ENCODE measurements at regions not wholly inside any gene's neighbourhood (a gene's known extent, or its start where the extent isn't known, plus 50 kb on each side); places are given as distances from the start of the nearest gene placed in this dataset.
A peak's percentile ranks its signal among the peaks of the same experiment; 100 is the strongest.

DNA sequence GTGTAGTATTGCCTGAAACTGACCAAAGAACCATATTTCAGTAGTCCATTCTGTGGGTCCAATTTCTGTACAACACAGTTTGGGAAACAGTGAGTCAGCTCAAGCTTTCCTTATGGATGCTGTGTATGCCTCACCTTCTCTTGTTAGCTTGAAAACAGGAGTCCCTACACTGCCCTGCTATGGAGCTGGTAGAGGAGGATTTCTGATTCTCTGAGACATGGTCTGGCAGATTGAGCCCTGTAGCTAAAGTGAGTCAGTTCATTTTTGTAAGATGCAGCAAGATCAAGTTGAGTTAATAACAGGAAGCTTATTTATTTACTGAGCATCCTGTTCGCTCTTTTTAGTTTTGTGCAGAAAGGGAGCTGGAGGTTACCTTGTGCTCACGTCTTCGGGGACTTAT, 424.1 kb upstream of the RBMS3 start:
- intact Hi-C loops (cut with DNase I), result no loop called here
- no peak for DNase-seq

DNA sequence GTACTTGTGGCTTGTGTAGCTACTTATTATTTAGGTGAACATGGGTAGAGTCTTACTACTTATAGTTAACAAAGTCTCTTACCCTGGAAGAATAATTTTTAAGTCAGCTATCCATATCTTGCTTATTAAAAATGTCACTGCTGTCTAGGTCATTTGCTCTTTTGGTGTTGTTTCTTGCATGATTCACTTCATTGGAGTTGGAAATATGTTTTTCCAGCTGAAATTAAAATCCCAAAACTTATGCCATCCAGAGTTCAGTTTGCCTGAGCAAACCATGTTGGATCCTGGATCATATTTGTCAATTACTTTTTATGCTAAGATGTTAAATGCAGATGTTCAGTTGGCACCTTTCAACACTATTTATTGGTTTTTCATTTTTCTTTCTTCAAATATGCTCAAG, 421.0 kb upstream of the RBMS3 start:
- intact Hi-C loops (cut with DNase I), result no loop called here

DNA sequence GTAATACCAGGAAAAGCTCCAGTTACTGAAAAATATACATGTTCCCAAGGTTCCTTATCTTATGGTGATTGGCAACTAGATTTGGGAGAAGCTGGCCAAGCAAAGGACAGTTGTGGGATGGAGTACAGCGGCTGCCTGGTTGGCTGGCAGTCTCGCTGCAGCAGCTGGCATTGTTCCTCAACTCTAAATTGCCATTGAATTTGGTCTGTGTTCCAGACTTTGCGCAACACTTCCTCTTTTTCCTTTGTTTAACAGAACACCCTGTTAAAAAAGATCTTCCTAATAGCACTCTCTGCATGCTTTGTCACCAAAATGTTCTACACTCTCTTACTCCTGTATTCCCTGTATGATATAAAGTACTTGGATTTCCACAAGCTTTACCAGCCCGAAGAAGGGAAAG, 420.6 kb upstream of the RBMS3 start:
- intact Hi-C loops (cut with DNase I), result no loop called here

More for the DNA sequence above, 421.0 kb upstream of the RBMS3 start:
- DNase-seq, result no peak

DNA sequence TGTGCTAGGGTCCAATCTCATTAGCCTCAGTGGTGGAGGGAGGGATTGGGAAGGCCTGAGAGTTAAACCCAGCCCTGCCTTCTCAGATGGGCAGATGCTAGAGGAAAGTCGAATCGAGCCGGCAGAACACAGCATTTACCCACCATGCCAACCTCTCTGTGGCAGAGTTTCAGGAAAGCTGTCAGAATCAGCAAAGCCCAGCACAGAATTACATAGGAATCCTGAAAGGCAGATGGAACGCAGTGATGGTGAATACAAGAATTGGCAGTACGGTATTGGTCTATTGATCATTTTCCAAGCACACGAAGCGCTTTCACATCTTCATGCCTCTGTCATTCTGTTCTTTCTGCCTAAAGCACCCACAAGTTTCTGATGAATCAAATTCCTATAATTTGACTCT, 417.7 kb upstream of the RBMS3 start:
- no peak for DNase-seq
- intact Hi-C loops (cut with DNase I), result no loop called here

More for the DNA sequence above, 420.6 kb upstream of the RBMS3 start:
- peak in 22 of 42 donors; percentile 4 to 65 (median 24) for DNase-seq

DNA sequence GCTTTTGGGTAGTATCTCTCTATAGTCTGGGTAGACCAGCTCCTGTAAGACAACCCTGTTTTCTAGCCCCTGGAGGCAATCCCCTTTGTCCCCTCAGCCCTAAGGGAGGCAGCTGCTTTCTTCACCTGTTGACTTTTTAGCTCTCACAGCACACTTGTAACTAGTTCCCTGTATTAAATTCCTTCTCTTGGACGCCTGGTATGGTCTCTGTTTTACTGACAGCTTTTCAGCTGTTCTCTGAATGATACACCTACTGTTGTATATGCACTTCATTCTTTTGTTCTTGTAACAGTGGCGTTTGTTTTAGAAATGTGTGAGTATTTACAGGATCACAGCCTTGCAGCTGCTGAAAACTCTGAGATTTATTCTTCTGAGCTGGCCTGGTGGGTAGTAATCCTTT, 413.0 kb upstream of the RBMS3 start:
- intact Hi-C loops (cut with DNase I), result no loop called here
- DNase-seq, result no peak

DNA sequence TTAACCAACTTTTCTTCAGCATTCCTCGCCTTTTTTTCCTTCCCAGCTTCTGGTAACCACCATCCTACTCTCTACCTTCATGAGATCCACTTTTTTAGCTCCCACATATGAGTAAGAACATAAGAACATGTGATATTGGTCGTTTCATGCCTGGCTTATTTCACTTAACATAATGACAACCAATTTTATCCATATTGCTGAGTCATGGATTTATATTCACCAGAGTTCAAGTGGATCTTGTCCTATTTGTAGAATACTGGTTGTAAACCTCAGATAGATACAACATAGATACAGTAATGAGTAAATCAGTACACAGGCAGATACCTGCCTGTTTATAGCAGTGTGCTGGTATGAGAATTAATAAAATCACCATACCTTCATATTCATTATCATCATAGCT, 412.0 kb upstream of the RBMS3 start:
- intact Hi-C loops (cut with DNase I), result no loop called here

DNA sequence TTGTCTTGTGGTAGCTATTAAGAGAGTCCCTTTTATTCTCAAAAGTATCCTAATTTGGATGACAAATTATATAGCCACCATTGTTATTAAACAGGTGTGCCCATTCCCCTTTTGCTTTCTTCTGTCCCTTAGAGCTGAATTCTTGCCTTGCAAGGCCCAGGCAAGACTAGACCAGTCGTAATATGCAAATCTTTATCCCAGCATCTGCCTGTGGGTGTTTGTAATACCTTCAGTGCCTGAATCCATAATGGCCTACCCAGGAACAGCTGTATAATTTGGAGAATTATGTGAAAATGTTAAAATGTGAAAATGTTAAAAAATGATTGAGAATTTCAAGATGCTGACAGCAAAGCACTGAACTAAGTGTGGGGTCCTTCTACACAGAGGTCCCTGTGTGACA, 403.0 kb upstream of the RBMS3 start:
- intact Hi-C loops (cut with DNase I), result no loop called here
- no peak for DNase-seq

More for the DNA sequence above, 412.0 kb upstream of the RBMS3 start:
- no peak for DNase-seq

DNA sequence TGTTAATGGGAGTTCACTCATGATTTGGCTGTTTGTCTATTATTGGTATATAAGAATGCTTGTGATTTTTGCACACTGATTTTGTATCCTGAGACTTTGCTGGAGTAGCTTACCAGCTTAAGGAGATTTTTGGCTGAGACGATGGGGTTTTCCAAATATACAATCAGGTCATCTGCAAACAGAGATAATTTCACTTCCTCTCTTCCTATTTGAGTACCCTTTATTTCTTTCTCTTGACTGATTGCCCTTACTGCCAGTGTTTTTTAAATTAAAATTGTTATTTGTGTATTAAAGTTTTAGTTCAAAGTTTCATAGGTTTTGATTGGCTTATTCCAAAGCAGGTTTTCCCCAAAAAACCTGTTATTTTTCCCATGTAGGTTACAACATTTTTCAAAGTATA, 390.5 kb upstream of the RBMS3 start:
- intact Hi-C loops (cut with DNase I), result no loop called here
- no peak for DNase-seq

DNA sequence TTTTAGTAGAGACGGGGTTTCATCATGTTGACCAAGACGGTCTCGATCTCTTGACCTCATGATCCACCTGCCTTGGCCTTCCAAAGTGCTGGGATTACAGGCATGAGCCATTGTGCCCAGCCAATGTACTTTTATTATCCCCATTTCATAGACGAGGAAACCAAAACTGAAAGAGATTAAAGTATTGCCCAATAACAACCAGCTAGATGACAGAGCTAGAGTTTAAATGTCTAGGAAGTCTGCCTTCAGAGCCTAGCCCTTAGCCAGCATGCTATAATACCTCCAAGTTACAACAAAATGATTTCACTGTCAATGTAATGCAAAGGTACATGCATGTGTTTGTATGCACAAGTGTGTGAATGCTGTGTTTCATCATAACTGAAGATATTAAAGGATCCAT, 389.4 kb upstream of the RBMS3 start:
- intact Hi-C loops (cut with DNase I), result no loop called here
- no peak for DNase-seq

DNA sequence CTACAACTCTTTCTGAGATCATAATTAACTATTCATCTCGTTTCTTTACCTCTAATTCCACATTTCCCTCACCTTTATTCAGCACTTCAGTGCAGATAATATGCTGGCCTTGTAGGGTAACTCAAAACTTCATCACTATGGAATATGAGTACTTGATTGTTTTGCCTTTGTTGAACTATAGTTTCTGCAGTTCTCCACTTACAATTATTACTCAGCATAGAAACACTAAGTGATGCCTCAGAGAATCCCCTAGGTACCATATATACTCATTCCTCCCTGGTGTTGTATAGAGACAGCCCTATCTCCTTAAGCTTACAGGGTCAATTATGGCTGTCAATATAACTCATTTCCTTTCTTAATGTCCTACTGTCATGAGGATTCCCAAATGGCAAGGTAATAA, 380.6 kb upstream of the RBMS3 start:
- intact Hi-C loops (cut with DNase I), result no loop called here
- no peak for DNase-seq

DNA sequence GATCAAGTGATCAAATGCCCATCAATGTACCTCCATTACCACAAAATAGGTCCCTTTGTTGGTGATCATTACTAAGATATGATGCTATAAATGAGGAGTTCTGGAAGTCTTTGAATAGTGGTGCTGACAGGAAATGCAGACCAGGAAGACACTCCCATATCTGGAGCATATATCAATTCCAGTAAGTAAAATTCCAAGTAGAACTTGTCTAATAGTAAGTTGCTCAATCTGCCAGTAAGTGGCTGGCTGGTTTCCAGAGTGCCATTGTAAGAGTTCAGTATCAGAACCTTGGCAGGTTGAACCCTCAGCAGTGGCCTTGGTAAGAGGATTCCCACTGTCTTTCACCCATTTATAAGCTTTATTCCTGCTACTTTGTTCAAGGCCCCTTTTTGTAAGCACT, 379.9 kb upstream of the RBMS3 start:
- peak in 4 of 42 donors; percentile 14 to 47 (median 32) for DNase-seq
- intact Hi-C loops (cut with DNase I), result no loop called here

DNA sequence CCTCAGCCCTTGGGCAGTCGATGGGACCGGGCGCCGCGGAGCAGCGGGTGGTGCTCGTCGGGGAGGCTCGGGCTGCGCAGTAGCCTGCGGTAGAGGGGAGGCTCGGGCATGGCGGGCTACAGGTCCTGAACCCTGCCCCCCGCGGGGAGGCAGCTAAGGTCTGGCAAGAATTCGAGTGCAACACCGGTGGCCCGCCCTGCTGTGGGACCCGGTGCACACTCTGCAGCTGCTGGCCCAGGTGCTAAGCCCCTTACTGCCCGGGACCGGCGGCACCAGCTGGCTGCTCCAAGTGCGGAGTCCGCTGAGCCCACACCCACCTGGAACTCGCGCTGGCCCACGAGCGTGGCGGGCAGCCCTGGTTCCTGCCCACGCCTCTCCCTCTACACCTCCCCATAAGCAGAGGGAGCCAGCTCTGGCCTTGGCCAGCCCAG, 377.7 kb upstream of the RBMS3 start:
- intact Hi-C loops (cut with DNase I), result no loop called here
- no peak for DNase-seq

DNA sequence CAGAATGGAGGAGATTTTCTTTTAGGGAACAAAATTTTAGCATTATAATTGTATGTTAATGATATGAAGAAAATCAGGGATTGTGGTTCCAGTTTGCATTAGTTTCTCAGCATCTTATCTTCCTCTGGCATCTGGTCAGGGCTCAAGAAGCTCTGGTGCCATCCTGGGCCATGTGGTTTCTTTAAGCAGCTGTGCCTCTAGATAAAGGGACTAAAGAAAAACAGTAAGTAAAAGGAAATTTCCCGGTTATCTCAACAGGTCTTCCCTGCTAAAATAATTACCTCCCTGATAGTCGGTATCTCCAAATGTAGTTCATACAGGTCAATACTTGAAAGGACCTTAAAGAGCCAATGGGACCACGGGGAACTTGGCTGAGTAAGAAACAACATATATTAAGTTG, 375.1 kb upstream of the RBMS3 start:
- intact Hi-C loops (cut with DNase I), result no loop called here

DNA sequence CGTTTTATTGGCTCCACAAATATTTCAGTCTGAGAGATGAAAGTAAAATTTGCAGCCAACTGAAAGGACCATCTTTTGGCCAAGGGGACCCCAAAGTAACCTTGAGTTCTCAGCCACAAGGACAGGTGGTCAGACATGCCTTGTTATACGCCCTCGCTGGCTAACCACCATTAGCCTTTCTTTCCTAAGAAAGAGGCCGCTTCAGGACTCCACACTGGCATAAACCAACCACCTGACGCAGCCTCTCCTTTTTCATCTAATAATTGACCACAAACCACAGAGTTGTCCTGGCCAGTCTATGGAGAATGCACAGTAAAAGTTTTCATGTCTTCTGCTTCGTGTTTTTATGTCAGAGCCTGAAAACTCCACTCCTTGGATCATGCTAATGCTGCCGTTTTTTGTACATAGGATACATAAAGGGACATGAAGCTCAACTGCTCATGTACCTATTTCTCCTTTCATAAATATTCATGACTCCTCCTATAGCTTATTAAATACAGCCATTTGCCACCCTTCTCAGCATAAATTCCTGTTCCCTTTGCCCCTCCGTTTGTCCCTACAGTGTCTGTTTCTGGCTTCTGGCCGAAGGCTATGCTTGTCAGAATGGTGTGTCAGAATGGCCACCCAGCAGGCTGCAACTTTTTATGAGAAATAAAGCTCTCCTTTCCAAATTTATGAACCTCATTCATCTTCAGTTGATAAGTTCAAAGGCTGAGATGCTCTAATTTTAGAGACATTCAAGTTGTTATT, 374.1 kb upstream of the RBMS3 start:
- no peak for DNase-seq
- intact Hi-C loops (cut with DNase I), result no loop called here

More for the DNA sequence above, 375.1 kb upstream of the RBMS3 start:
- no peak for DNase-seq

DNA sequence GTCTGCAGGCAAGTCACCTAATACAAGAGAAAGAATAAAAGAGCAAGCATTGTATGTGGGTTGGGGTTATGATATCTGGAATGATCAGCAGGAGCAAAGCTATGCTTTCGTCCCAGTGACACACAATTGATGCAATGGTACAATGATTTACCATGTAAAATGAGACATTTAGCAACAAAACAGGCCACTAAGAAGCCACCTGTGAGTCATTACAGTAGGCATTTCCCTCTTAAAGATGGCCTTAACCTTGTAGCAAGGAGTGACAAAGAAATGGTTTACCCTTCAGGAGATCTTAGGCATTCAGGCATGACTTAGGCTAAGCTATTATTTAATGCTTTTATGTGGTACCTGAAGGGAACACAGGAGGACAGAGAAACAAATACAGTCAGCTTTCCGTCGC, 373.3 kb upstream of the RBMS3 start:
- DNase-seq, result no peak
- intact Hi-C loops (cut with DNase I), result no loop called here

DNA sequence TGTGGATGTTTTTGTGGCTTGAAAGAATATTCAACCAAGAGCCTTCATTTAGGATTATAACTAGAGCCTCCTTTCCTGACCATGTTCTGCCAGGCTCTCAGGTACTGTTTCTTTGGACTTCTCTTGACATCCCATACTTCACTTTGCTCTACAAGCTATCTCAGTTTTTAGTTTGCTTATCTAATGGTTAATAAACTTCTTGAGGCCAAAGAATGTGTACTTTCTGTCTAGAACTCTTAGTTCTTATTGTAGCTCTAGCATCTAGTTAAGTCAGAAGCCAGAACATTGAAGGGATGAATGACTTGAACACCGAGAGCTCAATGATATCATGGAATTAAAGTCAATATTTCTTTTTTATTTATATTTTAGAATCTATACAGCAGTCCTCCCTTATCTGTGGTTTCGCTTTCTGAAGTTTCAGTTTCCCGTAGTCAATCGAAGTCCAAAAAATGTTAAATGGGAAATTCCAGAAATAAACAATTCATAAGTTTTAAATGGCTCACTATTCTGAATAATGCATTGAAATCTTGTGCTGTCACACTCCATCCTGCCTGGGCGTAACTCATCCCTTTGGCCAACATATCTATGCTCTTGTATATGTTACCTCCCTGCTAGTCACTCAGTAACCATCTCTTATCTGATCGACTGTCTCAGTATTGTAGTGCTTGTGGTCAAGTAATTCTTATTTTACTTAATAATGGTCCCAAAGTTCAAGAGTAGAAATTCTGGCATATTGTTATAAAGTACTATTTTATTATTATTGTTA, 368.6 kb upstream of the RBMS3 start:
- intact Hi-C loops (cut with DNase I), result no loop called here
- no peak for DNase-seq

DNA sequence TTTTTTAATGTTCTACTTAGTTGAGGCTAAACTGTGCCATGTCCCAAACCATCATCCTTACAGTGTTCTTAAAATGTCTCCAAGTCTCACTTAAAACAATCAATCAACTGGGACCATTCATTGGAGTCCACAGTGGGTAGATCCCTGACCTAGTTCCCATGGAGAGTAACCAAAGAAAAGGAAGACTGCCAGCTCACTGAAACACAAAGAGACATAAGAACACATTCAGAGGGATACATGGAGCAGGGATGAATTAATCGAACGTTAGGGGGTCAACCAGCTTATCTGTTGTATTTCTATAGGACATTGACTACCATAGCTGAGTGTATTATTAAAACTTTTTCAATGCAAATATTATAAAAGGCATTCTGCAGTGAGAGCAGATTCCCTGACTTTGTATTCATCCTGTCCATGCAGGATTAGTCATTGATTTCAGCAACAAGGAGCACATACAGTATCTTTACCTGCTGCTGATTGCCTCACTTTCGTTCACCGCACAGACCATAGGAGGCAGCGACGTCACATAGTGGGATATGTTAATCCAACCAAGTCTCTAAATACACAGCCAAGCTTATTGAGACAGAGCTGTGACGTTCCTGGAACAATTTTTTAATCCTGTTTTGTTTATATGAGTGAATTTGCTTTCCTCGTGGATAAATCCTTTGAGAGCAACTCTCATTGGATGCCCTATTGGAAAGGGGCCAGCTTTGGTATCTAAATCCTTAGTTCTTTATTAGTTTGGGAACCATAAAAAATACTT, 364.9 kb upstream of the RBMS3 start:
- DNase-seq, result peak in 4 of 42 donors; percentile 11 to 45 (median 13)
- intact Hi-C loops (cut with DNase I), result no loop called here

DNA sequence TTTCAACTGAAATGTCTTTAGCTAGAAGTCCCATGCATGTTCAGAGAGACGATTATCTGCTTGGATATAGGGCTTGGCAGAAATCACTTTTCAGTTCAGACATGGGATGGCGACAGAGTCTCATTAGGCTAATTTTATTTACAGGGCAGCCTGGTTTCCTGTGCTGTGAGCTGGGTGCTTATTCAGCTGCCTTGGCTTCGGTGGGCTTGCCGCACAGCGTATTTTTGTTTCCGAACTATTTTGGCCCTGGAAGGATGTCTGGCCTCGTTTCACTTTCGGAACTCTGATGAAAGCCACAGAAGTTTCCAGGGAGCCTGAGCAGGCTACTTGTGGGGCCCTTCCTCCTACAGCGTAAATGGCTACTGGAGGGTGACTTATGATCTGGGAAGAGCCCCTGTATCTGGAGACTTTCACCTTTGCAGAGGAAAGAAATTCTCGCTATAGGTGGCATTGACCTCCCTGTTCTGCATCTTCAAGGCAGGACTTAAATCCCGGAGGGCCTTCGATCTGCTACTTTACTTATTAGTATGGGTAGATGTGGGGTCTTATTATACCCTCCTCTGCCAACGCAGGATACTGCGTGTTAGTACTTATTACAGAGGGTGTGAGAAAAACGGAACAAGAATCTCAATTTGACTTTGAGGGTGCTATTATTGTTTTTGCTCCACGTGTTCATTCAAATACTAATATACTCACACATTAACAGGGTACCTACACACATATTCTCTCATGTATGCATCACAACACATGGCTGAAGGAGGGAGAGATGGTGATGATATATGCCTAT, 364.0 kb upstream of the RBMS3 start:
- DNase-seq, result peak; percentile 6 to 78 (median 48)
- intact Hi-C loops (cut with DNase I), result no loop called here

DNA sequence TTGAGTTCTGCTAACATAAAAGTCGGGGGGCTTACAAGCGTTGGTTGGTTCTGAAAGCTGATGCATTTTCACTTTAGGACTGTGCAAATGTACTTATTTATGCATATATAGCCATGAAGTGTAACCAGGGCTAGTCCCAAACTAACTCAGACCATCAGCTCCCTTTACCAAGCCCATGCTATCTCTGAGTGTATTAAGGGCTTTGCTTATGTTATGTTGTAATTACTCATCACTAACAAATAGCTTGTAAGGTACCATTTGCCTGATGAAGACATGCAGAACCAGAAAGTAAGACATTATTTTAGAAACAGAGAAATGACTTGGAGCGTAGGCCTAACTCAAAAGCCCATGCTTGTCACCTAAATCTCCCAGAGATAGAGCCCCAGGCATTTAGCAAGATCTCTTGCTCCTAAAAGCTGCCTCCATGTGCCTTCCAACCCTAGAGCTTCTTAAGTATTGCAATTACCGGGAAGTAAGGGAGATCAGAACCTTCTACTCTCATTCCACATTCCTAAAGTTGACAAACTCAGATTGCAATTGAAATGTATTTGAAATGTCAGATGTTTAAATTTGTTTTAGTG, 362.9 kb upstream of the RBMS3 start:
- no peak for DNase-seq
- intact Hi-C loops (cut with DNase I), result no loop called here
